ENCODE measurements at regions not wholly inside any gene's neighbourhood (a gene's known extent, or its start where the extent isn't known, plus 50 kb on each side); places are given as distances from the start of the nearest gene placed in this dataset.

DNA sequence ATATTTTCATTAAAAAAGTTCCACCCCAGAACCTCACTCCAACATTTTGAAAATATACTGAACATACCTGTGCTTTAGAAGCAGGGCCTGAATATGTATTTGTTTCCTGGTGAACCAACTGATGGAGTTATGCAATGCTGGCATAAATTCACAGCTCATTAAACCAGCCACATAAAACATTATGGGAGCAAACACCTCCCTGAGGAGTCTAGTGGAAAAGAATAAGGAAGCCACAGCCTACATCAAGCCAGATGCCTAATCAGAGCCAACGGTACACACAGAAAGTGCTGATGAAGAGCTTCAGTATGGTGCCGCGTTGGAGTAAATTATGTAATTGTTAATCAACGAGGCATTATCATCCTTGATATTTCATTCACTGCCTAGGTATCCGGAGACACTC lies 199.5 kb downstream of the AJAP1 start:
- TF ChIP-seq, protein P1, sequence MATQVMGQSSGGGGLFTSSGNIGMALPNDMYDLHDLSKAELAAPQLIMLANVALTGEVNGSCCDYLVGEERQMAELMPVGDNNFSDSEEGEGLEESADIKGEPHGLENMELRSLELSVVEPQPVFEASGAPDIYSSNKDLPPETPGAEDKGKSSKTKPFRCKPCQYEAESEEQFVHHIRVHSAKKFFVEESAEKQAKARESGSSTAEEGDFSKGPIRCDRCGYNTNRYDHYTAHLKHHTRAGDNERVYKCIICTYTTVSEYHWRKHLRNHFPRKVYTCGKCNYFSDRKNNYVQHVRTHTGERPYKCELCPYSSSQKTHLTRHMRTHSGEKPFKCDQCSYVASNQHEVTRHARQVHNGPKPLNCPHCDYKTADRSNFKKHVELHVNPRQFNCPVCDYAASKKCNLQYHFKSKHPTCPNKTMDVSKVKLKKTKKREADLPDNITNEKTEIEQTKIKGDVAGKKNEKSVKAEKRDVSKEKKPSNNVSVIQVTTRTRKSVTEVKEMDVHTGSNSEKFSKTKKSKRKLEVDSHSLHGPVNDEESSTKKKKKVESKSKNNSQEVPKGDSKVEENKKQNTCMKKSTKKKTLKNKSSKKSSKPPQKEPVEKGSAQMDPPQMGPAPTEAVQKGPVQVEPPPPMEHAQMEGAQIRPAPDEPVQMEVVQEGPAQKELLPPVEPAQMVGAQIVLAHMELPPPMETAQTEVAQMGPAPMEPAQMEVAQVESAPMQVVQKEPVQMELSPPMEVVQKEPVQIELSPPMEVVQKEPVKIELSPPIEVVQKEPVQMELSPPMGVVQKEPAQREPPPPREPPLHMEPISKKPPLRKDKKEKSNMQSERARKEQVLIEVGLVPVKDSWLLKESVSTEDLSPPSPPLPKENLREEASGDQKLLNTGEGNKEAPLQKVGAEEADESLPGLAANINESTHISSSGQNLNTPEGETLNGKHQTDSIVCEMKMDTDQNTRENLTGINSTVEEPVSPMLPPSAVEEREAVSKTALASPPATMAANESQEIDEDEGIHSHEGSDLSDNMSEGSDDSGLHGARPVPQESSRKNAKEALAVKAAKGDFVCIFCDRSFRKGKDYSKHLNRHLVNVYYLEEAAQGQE (IDR thresholded peaks at IDR 0.05; ENCODE audit: insufficient read depth in 1 of 2, low read depth in 2 of 2, low read length in 2 of 2): no peak
- TF ChIP-seq SIN3A (IDR thresholded peaks at IDR 0.05; ENCODE audit: borderline replicate concordance, insufficient read depth, low read length) (no peak), POLR2AphosphoS5 (IDR thresholded peaks at IDR 0.05; ENCODE audit: low read depth, low read length) (no peak)

Measured in PFSK-1 (cell line).